ENCODE measurements at regions not wholly inside any gene's neighbourhood (a gene's known extent, or its start where the extent isn't known, plus 50 kb on each side); places are given as distances from the start of the nearest gene placed in this dataset.

GRCh38 chr3:195015021-195015420 lies 255.9 kb downstream of the XXYLT1 start:
- TF ChIP-seq CTCF (IDR thresholded peaks at IDR 0.05) (no peak), EZH2 (IDR thresholded peaks at IDR 0.05; ENCODE audit: borderline replicate concordance, insufficient read depth, low read depth, low read length, poor library complexity, severe bottlenecking) (no peak)
- WGBS (ENCODE audit: insufficient coverage) = 60% methylated on average over 1 of the region's 5 CpGs
- Histone ChIP-seq H3K9me3 (ENCODE audit: control extremely low read depth in 1 of 3, control insufficient read depth in 2 of 3, insufficient read depth in 1 of 3, low read length in 2 of 3) (no peaks in the 10 kb centered on the region), H3K79me2 (ENCODE audit: control insufficient read depth, insufficient read depth, low read length) (no peaks in the 10 kb centered on the region), H3K4me1 (ENCODE audit: control insufficient read depth in 2 of 2, insufficient read depth in 2 of 2, low read length in 2 of 2) (peaks cover 2 to 5% of the 10 kb centered on the region in 2 donors), H3K27ac (ENCODE audit: low read length in 2 of 2) (no peak overlapping the region), H2AFZ (ENCODE audit: insufficient read depth, low read depth, low read length, poor library complexity, severe bottlenecking) (no peak overlapping the region), H3K9ac (ENCODE audit: low read length) (no peak overlapping the region), H3K36me3 (replicated peaks in 1 of 2; ENCODE audit: control extremely low read depth in 1 of 2, control insufficient read depth in 1 of 2, extremely low read depth in 1 of 2, insufficient read depth in 2 of 2, low read length in 1 of 2) (no peaks in the 10 kb centered on the region), H3K4me3 (ENCODE audit: control extremely low read depth in 1 of 5, extremely low read depth in 1 of 5, insufficient read depth in 1 of 5, low read depth in 2 of 5, low read length in 4 of 5) (no peak overlapping the region), H3K27me3 (replicated peaks in 1 of 4; ENCODE audit: control extremely low read depth in 1 of 4, control insufficient read depth in 3 of 4, insufficient read depth in 4 of 4, low read length in 3 of 4) (peaks cover 0 to 3% (median 0%) of the 10 kb centered on the region in 4 experiments), H3K4me2 (replicated peaks; ENCODE audit: low read depth, low read length, poor library complexity, severe bottlenecking) (no peak overlapping the region), H4K20me1 (ENCODE audit: control insufficient read depth, insufficient read depth, low read length, poor library complexity, severe bottlenecking) (no peaks in the 10 kb centered on the region)
- Mint-ChIP-seq H3K27me3 (peaks cover 22% of the 10 kb centered on the region), H3K4me3 (no peak overlapping the region), H3K4me1 (peaks cover 6% of the 10 kb centered on the region), H3K9me3 (ENCODE audit: insufficient read depth) (peaks cover under 1% of the 10 kb centered on the region), H3K27ac (no peak overlapping the region)
- intact Hi-C loops (cut with micrococcal nuclease) = no loop called here
- DNase-seq = no peak
- POLR2A ChIA-PET = no interaction called here
- no peak for ATAC-seq (ENCODE audit: low read depth)
- CTCF ChIA-PET = interaction anchor here (1.2 kb wide), 1 partner anchor 13 kb away, joined by 4 read pairs; no protein-coding TSS in a partner anchor

- H3K79me2 ChIP-seq (ENCODE audit: control insufficient read depth, insufficient read depth, low read length) = no peaks in the 10 kb centered on the region
- ATAC-seq (ENCODE audit: low read depth) (no peak), DNase-seq (no peak)
- Mint-ChIP-seq H3K27me3 (peaks cover 30% of the 10 kb centered on the region), H3K4me1 (no peaks in the 10 kb centered on the region), H3K9me3 (ENCODE audit: insufficient read depth) (peaks cover 4% of the 10 kb centered on the region), H3K4me3 (no peak overlapping the region), H3K27ac (no peak overlapping the region)
- TF ChIP-seq EZH2 (IDR thresholded peaks at IDR 0.05; ENCODE audit: borderline replicate concordance, insufficient read depth, low read depth, low read length, poor library complexity, severe bottlenecking) (no peak), CTCF (IDR thresholded peaks at IDR 0.05) (no peak)
- POLR2A ChIA-PET = no interaction called here
- H3K9me3 ChIP-seq (ENCODE audit: control extremely low read depth in 1 of 3, control insufficient read depth in 2 of 3, insufficient read depth in 1 of 3, low read length in 2 of 3) = no peaks in the 10 kb centered on the region
- no peak overlapping the region for H3K4me3 ChIP-seq (ENCODE audit: control extremely low read depth in 1 of 5, extremely low read depth in 1 of 5, insufficient read depth in 1 of 5, low read depth in 2 of 5, low read length in 4 of 5)
- peaks cover 0 to 3% (median 0%) of the 10 kb centered on the region in 4 experiments for H3K27me3 ChIP-seq (replicated peaks in 1 of 4; ENCODE audit: control extremely low read depth in 1 of 4, control insufficient read depth in 3 of 4, insufficient read depth in 4 of 4, low read length in 3 of 4)
- no peak overlapping the region for H3K27ac ChIP-seq (ENCODE audit: low read length in 2 of 2)
- H3K4me1 ChIP-seq (ENCODE audit: control insufficient read depth in 2 of 2, insufficient read depth in 2 of 2, low read length in 2 of 2) = no peaks in the 10 kb centered on the region
- no peak overlapping the region for H3K4me2 ChIP-seq (replicated peaks; ENCODE audit: low read depth, low read length, poor library complexity, severe bottlenecking)
- CTCF ChIA-PET = no interaction called here
- no peak overlapping the region for H3K9ac ChIP-seq (ENCODE audit: low read length)
- H2AFZ ChIP-seq (ENCODE audit: insufficient read depth, low read depth, low read length, poor library complexity, severe bottlenecking) = no peak overlapping the region
- intact Hi-C loops (cut with micrococcal nuclease) = no loop called here
- H3K36me3 ChIP-seq (replicated peaks in 1 of 2; ENCODE audit: control extremely low read depth in 1 of 2, control insufficient read depth in 1 of 2, extremely low read depth in 1 of 2, insufficient read depth in 2 of 2, low read length in 1 of 2) = no peaks in the 10 kb centered on the region
- H4K20me1 ChIP-seq (ENCODE audit: control insufficient read depth, insufficient read depth, low read length, poor library complexity, severe bottlenecking) = no peaks in the 10 kb centered on the region
- WGBS (ENCODE audit: insufficient coverage) = 100% methylated on average over 4 of the region's 4 CpGs
These were observed 253.8 kb downstream of the XXYLT1 start for GRCh38 chr3:195017151-195017550.

Measured in B cell (primary cell).